ENCODE measurements at regions not wholly inside any gene's neighbourhood (a gene's known extent, or its start where the extent isn't known, plus 50 kb on each side); places are given as distances from the start of the nearest gene placed in this dataset.

DNA sequence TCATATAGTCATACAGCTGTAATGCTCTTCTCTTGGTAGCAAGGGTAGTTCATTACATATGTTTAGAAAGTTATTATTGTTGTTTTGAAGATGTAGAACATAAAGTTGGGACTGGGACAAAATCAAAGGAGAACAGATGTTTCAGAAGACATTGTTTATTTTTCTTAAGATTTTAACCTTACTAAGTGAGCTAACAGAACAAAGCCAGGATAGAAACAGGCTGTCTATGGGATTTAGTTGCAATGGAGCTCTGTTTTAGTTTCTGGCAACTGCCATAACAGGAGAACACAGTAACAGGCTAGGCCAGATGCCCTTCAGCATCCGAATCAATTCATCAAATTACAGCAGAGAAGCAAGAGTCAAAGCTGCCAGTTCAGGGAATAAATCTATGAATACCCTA lies 382.4 kb downstream of the ARL4A start:
- TF ChIP-seq, protein P1, sequence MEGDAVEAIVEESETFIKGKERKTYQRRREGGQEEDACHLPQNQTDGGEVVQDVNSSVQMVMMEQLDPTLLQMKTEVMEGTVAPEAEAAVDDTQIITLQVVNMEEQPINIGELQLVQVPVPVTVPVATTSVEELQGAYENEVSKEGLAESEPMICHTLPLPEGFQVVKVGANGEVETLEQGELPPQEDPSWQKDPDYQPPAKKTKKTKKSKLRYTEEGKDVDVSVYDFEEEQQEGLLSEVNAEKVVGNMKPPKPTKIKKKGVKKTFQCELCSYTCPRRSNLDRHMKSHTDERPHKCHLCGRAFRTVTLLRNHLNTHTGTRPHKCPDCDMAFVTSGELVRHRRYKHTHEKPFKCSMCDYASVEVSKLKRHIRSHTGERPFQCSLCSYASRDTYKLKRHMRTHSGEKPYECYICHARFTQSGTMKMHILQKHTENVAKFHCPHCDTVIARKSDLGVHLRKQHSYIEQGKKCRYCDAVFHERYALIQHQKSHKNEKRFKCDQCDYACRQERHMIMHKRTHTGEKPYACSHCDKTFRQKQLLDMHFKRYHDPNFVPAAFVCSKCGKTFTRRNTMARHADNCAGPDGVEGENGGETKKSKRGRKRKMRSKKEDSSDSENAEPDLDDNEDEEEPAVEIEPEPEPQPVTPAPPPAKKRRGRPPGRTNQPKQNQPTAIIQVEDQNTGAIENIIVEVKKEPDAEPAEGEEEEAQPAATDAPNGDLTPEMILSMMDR (IDR thresholded peaks at IDR 0.05; ENCODE audit: insufficient read depth, low read length): no peak
- TF ChIP-seq POLR2AphosphoS5 (IDR thresholded peaks at IDR 0.05; ENCODE audit: low read depth) (no peak), GABPA (IDR thresholded peaks at IDR 0.05; ENCODE audit: low read depth) (no peak)
- TF ChIP-seq, protein P2, sequence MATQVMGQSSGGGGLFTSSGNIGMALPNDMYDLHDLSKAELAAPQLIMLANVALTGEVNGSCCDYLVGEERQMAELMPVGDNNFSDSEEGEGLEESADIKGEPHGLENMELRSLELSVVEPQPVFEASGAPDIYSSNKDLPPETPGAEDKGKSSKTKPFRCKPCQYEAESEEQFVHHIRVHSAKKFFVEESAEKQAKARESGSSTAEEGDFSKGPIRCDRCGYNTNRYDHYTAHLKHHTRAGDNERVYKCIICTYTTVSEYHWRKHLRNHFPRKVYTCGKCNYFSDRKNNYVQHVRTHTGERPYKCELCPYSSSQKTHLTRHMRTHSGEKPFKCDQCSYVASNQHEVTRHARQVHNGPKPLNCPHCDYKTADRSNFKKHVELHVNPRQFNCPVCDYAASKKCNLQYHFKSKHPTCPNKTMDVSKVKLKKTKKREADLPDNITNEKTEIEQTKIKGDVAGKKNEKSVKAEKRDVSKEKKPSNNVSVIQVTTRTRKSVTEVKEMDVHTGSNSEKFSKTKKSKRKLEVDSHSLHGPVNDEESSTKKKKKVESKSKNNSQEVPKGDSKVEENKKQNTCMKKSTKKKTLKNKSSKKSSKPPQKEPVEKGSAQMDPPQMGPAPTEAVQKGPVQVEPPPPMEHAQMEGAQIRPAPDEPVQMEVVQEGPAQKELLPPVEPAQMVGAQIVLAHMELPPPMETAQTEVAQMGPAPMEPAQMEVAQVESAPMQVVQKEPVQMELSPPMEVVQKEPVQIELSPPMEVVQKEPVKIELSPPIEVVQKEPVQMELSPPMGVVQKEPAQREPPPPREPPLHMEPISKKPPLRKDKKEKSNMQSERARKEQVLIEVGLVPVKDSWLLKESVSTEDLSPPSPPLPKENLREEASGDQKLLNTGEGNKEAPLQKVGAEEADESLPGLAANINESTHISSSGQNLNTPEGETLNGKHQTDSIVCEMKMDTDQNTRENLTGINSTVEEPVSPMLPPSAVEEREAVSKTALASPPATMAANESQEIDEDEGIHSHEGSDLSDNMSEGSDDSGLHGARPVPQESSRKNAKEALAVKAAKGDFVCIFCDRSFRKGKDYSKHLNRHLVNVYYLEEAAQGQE (IDR thresholded peaks at IDR 0.05; ENCODE audit: insufficient replicate concordance, low read depth): no peak
